ENCODE measurements at regions not wholly inside any gene's neighbourhood (a gene's known extent, or its start where the extent isn't known, plus 50 kb on each side); places are given as distances from the start of the nearest gene placed in this dataset.
"Not testable (repeated sequence)": the region's sequence is repeated elsewhere in the genome, so short reads cannot be mapped to it uniquely, and the experiment has no call there.

GRCh38 chr11:82521427-82521826 is 212.2 kb downstream of the FAM181B start:
- ChIA-PET POLR2A (no interaction called here), CTCF (no interaction called here)
- TF ChIP-seq TARDBP (IDR thresholded peaks at IDR 0.05) = no peak
- no peak for TF ChIP-seq BHLHE40 (IDR thresholded peaks at IDR 0.05; ENCODE audit: borderline replicate concordance)
- TF ChIP-seq ARNT (IDR thresholded peaks at IDR 0.05) = no peak
- TF ChIP-seq SUZ12 (IDR thresholded peaks at IDR 0.05) = no peak
- TF ChIP-seq FOXK2 (IDR thresholded peaks at IDR 0.05) = no peak
- no peak for TF ChIP-seq LEF1 (IDR thresholded peaks at IDR 0.05; ENCODE audit: borderline replicate concordance)
- TF ChIP-seq ELF4 (IDR thresholded peaks at IDR 0.05) = no peak
- TF ChIP-seq ZNF384 (IDR thresholded peaks at IDR 0.05) = no peak
- no peak for TF ChIP-seq CTBP1 (IDR thresholded peaks at IDR 0.05; ENCODE audit: borderline replicate concordance)
- TF ChIP-seq FOXM1 (IDR thresholded peaks at IDR 0.05; ENCODE audit: borderline replicate concordance) = no peak
- no peak for TF ChIP-seq L3MBTL2 (conservative IDR thresholded peaks at IDR 0.05)
- no peak for TF ChIP-seq HDGF (IDR thresholded peaks at IDR 0.05; ENCODE audit: borderline replicate concordance)
- DNase-seq (ENCODE audit: extremely low spot score) = no peak

- ChIA-PET POLR2A (no interaction called here), CTCF (no interaction called here)
- TF ChIP-seq LEF1 (IDR thresholded peaks at IDR 0.05; ENCODE audit: borderline replicate concordance) = no peak
- TF ChIP-seq ZNF384 (IDR thresholded peaks at IDR 0.05) = no peak
- no peak for DNase-seq (ENCODE audit: extremely low spot score)
These were observed 226.4 kb downstream of the FAM181B start for GRCh38 chr11:82507288-82507687.

- CTCF ChIA-PET = interaction anchor here (0.6 kb wide), 1 partner anchor 12 kb away, joined by 3 read pairs; no protein-coding TSS in a partner anchor
- POLR2A ChIA-PET = no interaction called here
- no peak for TF ChIP-seq LEF1 (IDR thresholded peaks at IDR 0.05; ENCODE audit: borderline replicate concordance)
- TF ChIP-seq FOXK2 (IDR thresholded peaks at IDR 0.05) = no peak
- no peak for TF ChIP-seq NFRKB (IDR thresholded peaks at IDR 0.05)
- TF ChIP-seq SUZ12 (IDR thresholded peaks at IDR 0.05) = no peak
- TF ChIP-seq TARDBP (IDR thresholded peaks at IDR 0.05) = no peak
- TF ChIP-seq ARNT (IDR thresholded peaks at IDR 0.05) = no peak
- no peak for TF ChIP-seq FOXM1 (IDR thresholded peaks at IDR 0.05; ENCODE audit: borderline replicate concordance)
- TF ChIP-seq ZNF384 (IDR thresholded peaks at IDR 0.05) = no peak
- no peak for TF ChIP-seq CTBP1 (IDR thresholded peaks at IDR 0.05; ENCODE audit: borderline replicate concordance)
- no peak for TF ChIP-seq BHLHE40 (IDR thresholded peaks at IDR 0.05; ENCODE audit: borderline replicate concordance)
- no peak for TF ChIP-seq L3MBTL2 (conservative IDR thresholded peaks at IDR 0.05)
- no peak for TF ChIP-seq PKNOX1 (IDR thresholded peaks at IDR 0.05)
- TF ChIP-seq HDGF (IDR thresholded peaks at IDR 0.05; ENCODE audit: borderline replicate concordance) = no peak
- TF ChIP-seq ELF4 (IDR thresholded peaks at IDR 0.05) = no peak
- no peak for TF ChIP-seq FOXA1 (IDR thresholded peaks at IDR 0.05)
- TF ChIP-seq SP1 (IDR thresholded peaks at IDR 0.05) = no peak
- no peak for DNase-seq (ENCODE audit: extremely low spot score)
These were observed 228.3 kb downstream of the FAM181B start for GRCh38 chr11:82505379-82505778.

- POLR2A ChIA-PET; CTCF ChIA-PET; DNase-seq (ENCODE audit: extremely low spot score): not testable (repeated sequence)
These were observed 232.5 kb downstream of the FAM181B start for GRCh38 chr11:82501174-82501573.

GRCh38 chr11:82494988-82495432 is 238.7 kb downstream of the FAM181B start:
- CTCF ChIA-PET = interaction anchor here (0.7 to 1.6 kb wide), 3 partner anchors 9 to 201 kb away, joined by 3 to 11 read pairs (median 3); no protein-coding TSS in a partner anchor
- TF ChIP-seq CTBP1 (IDR thresholded peaks at IDR 0.05; ENCODE audit: borderline replicate concordance) = no peak
- no peak for TF ChIP-seq L3MBTL2 (conservative IDR thresholded peaks at IDR 0.05)
- TF ChIP-seq LEF1 (IDR thresholded peaks at IDR 0.05; ENCODE audit: borderline replicate concordance) = no peak
- TF ChIP-seq ZNF384 (IDR thresholded peaks at IDR 0.05) = no peak
- no peak for TF ChIP-seq FOXK2 (IDR thresholded peaks at IDR 0.05)
- TF ChIP-seq ARNT (IDR thresholded peaks at IDR 0.05) = no peak
- TF ChIP-seq SUZ12 (IDR thresholded peaks at IDR 0.05) = no peak
- TF ChIP-seq HDGF (IDR thresholded peaks at IDR 0.05; ENCODE audit: borderline replicate concordance) = no peak
- TF ChIP-seq SP1 (IDR thresholded peaks at IDR 0.05) = no peak
- no peak for TF ChIP-seq TARDBP (IDR thresholded peaks at IDR 0.05)
- TF ChIP-seq FOXA1 (IDR thresholded peaks at IDR 0.05) = no peak
- TF ChIP-seq PKNOX1 (IDR thresholded peaks at IDR 0.05) = no peak
- no peak for TF ChIP-seq BHLHE40 (IDR thresholded peaks at IDR 0.05; ENCODE audit: borderline replicate concordance)
- no peak for TF ChIP-seq ELF4 (IDR thresholded peaks at IDR 0.05)
- peak; percentile 12 for DNase-seq (ENCODE audit: extremely low spot score)
- POLR2A ChIA-PET = no interaction called here

- CTCF ChIA-PET = no interaction called here
- POLR2A ChIA-PET = no interaction called here
- TF ChIP-seq TARDBP (IDR thresholded peaks at IDR 0.05) (no peak), FOXA1 (IDR thresholded peaks at IDR 0.05) (no peak), SP1 (IDR thresholded peaks at IDR 0.05) (no peak), L3MBTL2 (conservative IDR thresholded peaks at IDR 0.05) (no peak), CTBP1 (IDR thresholded peaks at IDR 0.05; ENCODE audit: borderline replicate concordance) (no peak), ZNF384 (IDR thresholded peaks at IDR 0.05) (no peak), BHLHE40 (IDR thresholded peaks at IDR 0.05; ENCODE audit: borderline replicate concordance) (no peak), ARNT (IDR thresholded peaks at IDR 0.05) (no peak), NFRKB (IDR thresholded peaks at IDR 0.05) (no peak), PKNOX1 (IDR thresholded peaks at IDR 0.05) (no peak), ELF4 (IDR thresholded peaks at IDR 0.05) (no peak), FOXK2 (IDR thresholded peaks at IDR 0.05) (no peak), LEF1 (IDR thresholded peaks at IDR 0.05; ENCODE audit: borderline replicate concordance) (no peak), HDGF (IDR thresholded peaks at IDR 0.05; ENCODE audit: borderline replicate concordance) (no peak), FOXM1 (IDR thresholded peaks at IDR 0.05; ENCODE audit: borderline replicate concordance) (no peak), SUZ12 (IDR thresholded peaks at IDR 0.05) (no peak)
- DNase-seq (ENCODE audit: extremely low spot score) = no peak
These were observed 258.8 kb downstream of the FAM181B start for GRCh38 chr11:82474876-82475275.
